ENCODE measurements at regions not wholly inside any gene's neighbourhood (a gene's known extent, or its start where the extent isn't known, plus 50 kb on each side); places are given as distances from the start of the nearest gene placed in this dataset.

DNA sequence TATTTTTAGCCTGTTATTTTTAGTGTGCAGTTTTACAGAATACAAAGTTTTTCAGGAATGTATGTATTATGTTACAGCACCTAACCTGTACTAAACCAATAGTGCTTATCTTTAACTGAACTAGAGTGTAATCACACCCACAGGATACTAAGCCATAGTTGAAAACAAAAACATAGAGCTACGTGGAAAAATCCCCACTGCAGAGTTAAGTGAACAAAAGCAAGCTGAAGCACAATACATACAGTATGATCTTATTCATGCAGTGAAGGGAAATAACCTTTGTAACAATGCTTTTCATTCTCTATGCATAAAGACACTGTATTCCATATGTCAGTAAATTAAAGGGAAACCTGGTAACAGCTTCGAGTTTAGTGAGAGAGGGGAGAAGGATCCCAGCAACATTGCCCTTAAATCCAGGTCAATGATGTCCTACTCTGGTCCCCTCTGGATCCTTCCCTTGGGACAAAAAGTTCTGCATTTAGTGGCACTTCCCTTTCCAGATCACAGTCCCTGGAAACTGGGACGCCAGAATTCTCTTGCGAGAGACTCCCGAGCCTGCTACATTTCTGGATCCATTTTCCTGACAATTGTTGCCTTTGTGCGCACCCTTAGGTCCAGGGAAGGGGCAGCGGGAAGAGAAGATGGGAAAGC, 121.3 kb upstream of the CCND2 start (continued):
- TF ChIP-seq, protein P1, sequence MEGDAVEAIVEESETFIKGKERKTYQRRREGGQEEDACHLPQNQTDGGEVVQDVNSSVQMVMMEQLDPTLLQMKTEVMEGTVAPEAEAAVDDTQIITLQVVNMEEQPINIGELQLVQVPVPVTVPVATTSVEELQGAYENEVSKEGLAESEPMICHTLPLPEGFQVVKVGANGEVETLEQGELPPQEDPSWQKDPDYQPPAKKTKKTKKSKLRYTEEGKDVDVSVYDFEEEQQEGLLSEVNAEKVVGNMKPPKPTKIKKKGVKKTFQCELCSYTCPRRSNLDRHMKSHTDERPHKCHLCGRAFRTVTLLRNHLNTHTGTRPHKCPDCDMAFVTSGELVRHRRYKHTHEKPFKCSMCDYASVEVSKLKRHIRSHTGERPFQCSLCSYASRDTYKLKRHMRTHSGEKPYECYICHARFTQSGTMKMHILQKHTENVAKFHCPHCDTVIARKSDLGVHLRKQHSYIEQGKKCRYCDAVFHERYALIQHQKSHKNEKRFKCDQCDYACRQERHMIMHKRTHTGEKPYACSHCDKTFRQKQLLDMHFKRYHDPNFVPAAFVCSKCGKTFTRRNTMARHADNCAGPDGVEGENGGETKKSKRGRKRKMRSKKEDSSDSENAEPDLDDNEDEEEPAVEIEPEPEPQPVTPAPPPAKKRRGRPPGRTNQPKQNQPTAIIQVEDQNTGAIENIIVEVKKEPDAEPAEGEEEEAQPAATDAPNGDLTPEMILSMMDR (IDR thresholded peaks at IDR 0.05 in 2 of 3, conservative IDR thresholded peaks at IDR 0.05 in 1 of 3; ENCODE audit: control insufficient read depth in 2 of 3, extremely low read depth in 1 of 3, insufficient read depth in 1 of 3, low read depth in 3 of 3, low read length in 3 of 3): no peak
- TF ChIP-seq SUPT20H (IDR thresholded peaks at IDR 0.05; ENCODE audit: borderline replicate concordance, control insufficient read depth, low read depth, low read length): no peak
- no peak for TF ChIP-seq TARDBP (IDR thresholded peaks at IDR 0.05; ENCODE audit: borderline replicate concordance)
- TF ChIP-seq RUNX3 (IDR thresholded peaks at IDR 0.05; ENCODE audit: low read length): peak; percentile 3; the same call in 1 of the 2 replicates
- TF ChIP-seq TBL1XR1 (IDR thresholded peaks at IDR 0.05; ENCODE audit: low read depth, low read length): no peak
- no peak for TF ChIP-seq GABPA (IDR thresholded peaks at IDR 0.05; ENCODE audit: low read depth)
- TF ChIP-seq WRNIP1 (IDR thresholded peaks at IDR 0.05; ENCODE audit: borderline replicate concordance, low read depth, low read length): no peak
- TF ChIP-seq, protein P2, sequence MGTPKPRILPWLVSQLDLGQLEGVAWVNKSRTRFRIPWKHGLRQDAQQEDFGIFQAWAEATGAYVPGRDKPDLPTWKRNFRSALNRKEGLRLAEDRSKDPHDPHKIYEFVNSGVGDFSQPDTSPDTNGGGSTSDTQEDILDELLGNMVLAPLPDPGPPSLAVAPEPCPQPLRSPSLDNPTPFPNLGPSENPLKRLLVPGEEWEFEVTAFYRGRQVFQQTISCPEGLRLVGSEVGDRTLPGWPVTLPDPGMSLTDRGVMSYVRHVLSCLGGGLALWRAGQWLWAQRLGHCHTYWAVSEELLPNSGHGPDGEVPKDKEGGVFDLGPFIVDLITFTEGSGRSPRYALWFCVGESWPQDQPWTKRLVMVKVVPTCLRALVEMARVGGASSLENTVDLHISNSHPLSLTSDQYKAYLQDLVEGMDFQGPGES (IDR thresholded peaks at IDR 0.05): no peak
- TF ChIP-seq, protein P3, sequence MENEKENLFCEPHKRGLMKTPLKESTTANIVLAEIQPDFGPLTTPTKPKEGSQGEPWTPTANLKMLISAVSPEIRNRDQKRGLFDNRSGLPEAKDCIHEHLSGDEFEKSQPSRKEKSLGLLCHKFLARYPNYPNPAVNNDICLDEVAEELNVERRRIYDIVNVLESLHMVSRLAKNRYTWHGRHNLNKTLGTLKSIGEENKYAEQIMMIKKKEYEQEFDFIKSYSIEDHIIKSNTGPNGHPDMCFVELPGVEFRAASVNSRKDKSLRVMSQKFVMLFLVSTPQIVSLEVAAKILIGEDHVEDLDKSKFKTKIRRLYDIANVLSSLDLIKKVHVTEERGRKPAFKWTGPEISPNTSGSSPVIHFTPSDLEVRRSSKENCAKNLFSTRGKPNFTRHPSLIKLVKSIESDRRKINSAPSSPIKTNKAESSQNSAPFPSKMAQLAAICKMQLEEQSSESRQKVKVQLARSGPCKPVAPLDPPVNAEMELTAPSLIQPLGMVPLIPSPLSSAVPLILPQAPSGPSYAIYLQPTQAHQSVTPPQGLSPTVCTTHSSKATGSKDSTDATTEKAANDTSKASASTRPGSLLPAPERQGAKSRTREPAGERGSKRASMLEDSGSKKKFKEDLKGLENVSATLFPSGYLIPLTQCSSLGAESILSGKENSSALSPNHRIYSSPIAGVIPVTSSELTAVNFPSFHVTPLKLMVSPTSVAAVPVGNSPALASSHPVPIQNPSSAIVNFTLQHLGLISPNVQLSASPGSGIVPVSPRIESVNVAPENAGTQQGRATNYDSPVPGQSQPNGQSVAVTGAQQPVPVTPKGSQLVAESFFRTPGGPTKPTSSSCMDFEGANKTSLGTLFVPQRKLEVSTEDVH (IDR thresholded peaks at IDR 0.05; ENCODE audit: low read depth, partially characterized antibody): no peak
- TF ChIP-seq, protein P4, sequence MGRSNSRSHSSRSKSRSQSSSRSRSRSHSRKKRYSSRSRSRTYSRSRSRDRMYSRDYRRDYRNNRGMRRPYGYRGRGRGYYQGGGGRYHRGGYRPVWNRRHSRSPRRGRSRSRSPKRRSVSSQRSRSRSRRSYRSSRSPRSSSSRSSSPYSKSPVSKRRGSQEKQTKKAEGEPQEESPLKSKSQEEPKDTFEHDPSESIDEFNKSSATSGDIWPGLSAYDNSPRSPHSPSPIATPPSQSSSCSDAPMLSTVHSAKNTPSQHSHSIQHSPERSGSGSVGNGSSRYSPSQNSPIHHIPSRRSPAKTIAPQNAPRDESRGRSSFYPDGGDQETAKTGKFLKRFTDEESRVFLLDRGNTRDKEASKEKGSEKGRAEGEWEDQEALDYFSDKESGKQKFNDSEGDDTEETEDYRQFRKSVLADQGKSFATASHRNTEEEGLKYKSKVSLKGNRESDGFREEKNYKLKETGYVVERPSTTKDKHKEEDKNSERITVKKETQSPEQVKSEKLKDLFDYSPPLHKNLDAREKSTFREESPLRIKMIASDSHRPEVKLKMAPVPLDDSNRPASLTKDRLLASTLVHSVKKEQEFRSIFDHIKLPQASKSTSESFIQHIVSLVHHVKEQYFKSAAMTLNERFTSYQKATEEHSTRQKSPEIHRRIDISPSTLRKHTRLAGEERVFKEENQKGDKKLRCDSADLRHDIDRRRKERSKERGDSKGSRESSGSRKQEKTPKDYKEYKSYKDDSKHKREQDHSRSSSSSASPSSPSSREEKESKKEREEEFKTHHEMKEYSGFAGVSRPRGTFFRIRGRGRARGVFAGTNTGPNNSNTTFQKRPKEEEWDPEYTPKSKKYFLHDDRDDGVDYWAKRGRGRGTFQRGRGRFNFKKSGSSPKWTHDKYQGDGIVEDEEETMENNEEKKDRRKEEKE (IDR thresholded peaks at IDR 0.05): no peak
- TF ChIP-seq IKZF2 (IDR thresholded peaks at IDR 0.05): peak; percentile 29 to 51; a peak in 3 of 4 replicates
- TF ChIP-seq RFX5 (IDR thresholded peaks at IDR 0.05; ENCODE audit: low read depth, low read length): no peak
- no peak for TF ChIP-seq ETV6 (conservative IDR thresholded peaks at IDR 0.05 in 1 of 2, IDR thresholded peaks at IDR 0.05 in 1 of 2; ENCODE audit: borderline replicate concordance in 1 of 2, low read depth in 1 of 2)
- no peak for TF ChIP-seq ZNF207 (IDR thresholded peaks at IDR 0.05; ENCODE audit: borderline replicate concordance)
- no peak for TF ChIP-seq ZNF384 (IDR thresholded peaks at IDR 0.05; ENCODE audit: borderline replicate concordance, low read depth, low read length)
- TF ChIP-seq, protein P5, sequence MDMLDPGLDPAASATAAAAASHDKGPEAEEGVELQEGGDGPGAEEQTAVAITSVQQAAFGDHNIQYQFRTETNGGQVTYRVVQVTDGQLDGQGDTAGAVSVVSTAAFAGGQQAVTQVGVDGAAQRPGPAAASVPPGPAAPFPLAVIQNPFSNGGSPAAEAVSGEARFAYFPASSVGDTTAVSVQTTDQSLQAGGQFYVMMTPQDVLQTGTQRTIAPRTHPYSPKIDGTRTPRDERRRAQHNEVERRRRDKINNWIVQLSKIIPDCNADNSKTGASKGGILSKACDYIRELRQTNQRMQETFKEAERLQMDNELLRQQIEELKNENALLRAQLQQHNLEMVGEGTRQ (IDR thresholded peaks at IDR 0.05; ENCODE audit: borderline replicate concordance, low read depth, low read length): no peak
- no peak for TF ChIP-seq CBX3 (IDR thresholded peaks at IDR 0.05; ENCODE audit: borderline replicate concordance, low read depth)
